ENCODE measurements at regions not wholly inside any gene's neighbourhood (a gene's known extent, or its start where the extent isn't known, plus 50 kb on each side); places are given as distances from the start of the nearest gene placed in this dataset.

DNA sequence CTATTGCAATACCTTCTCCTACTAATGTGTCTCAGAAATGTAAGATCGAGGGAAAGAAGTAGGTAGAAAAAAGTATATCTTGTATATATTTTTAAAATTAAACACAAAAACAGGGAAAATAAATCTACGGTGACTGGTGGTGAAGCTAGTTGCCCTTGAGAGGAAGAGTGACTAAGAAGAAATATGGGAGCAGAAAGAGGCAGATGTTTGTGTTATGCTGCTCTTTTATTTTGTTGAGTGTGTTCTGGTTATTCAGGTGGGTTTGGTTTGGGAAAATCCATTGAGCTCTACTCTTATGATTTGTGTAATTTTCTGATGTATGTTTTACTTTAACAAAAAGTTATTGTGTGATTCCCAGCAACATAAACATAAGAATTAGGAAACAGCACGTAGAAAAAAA, 444.9 kb upstream of the B3GALT2 start:
- 0 out of 3 replicates have a peak, but pooled peaks have one; percentile 27 for ATAC-seq
- TF ChIP-seq BACH2 (CRISPR knock-in tag; IDR thresholded peaks at IDR 0.05; ENCODE audit: borderline replicate concordance) (no peak), PPARA (CRISPR knock-in tag; IDR thresholded peaks at IDR 0.05; ENCODE audit: borderline replicate concordance) (no peak), ZFP30 (CRISPR knock-in tag; IDR thresholded peaks at IDR 0.05) (no peak), PATZ1 (CRISPR knock-in tag; IDR thresholded peaks at IDR 0.05; ENCODE audit: borderline replicate concordance) (no peak), ZNF8 (CRISPR knock-in tag; IDR thresholded peaks at IDR 0.05) (no peak), ARNTL (CRISPR knock-in tag; IDR thresholded peaks at IDR 0.05; ENCODE audit: borderline replicate concordance, low read depth) (no peak), GLIS3 (CRISPR knock-in tag; IDR thresholded peaks at IDR 0.05) (no peak), SNAI2 (CRISPR knock-in tag; IDR thresholded peaks at IDR 0.05) (no peak), TCF4 (CRISPR knock-in tag; IDR thresholded peaks at IDR 0.05; ENCODE audit: borderline replicate concordance) (no peak), ZC3H10 (CRISPR knock-in tag; IDR thresholded peaks at IDR 0.05) (no peak), TOX (CRISPR knock-in tag; IDR thresholded peaks at IDR 0.05; ENCODE audit: borderline replicate concordance) (no peak), ESRRG (CRISPR knock-in tag; IDR thresholded peaks at IDR 0.05) (no peak), ZNF70 (CRISPR knock-in tag; IDR thresholded peaks at IDR 0.05) (no peak), OSR1 (CRISPR knock-in tag; IDR thresholded peaks at IDR 0.05) (no peak), ISL1 (CRISPR knock-in tag; IDR thresholded peaks at IDR 0.05) (no peak)
- TF ChIP-seq, protein P1, sequence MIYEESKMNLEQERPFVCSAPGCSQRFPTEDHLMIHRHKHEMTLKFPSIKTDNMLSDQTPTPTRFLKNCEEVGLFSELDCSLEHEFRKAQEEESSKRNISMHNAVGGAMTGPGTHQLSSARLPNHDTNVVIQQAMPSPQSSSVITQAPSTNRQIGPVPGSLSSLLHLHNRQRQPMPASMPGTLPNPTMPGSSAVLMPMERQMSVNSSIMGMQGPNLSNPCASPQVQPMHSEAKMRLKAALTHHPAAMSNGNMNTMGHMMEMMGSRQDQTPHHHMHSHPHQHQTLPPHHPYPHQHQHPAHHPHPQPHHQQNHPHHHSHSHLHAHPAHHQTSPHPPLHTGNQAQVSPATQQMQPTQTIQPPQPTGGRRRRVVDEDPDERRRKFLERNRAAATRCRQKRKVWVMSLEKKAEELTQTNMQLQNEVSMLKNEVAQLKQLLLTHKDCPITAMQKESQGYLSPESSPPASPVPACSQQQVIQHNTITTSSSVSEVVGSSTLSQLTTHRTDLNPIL (CRISPR knock-in tag; IDR thresholded peaks at IDR 0.05; ENCODE audit: low read depth) = no peak
- TF ChIP-seq, protein P2, sequence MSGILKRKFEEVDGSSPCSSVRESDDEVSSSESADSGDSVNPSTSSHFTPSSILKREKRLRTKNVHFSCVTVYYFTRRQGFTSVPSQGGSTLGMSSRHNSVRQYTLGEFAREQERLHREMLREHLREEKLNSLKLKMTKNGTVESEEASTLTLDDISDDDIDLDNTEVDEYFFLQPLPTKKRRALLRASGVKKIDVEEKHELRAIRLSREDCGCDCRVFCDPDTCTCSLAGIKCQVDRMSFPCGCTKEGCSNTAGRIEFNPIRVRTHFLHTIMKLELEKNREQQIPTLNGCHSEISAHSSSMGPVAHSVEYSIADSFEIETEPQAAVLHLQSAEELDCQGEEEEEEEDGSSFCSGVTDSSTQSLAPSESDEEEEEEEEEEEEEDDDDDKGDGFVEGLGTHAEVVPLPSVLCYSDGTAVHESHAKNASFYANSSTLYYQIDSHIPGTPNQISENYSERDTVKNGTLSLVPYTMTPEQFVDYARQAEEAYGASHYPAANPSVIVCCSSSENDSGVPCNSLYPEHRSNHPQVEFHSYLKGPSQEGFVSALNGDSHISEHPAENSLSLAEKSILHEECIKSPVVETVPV (CRISPR knock-in tag; IDR thresholded peaks at IDR 0.05) = no peak
- TF ChIP-seq, protein P3, sequence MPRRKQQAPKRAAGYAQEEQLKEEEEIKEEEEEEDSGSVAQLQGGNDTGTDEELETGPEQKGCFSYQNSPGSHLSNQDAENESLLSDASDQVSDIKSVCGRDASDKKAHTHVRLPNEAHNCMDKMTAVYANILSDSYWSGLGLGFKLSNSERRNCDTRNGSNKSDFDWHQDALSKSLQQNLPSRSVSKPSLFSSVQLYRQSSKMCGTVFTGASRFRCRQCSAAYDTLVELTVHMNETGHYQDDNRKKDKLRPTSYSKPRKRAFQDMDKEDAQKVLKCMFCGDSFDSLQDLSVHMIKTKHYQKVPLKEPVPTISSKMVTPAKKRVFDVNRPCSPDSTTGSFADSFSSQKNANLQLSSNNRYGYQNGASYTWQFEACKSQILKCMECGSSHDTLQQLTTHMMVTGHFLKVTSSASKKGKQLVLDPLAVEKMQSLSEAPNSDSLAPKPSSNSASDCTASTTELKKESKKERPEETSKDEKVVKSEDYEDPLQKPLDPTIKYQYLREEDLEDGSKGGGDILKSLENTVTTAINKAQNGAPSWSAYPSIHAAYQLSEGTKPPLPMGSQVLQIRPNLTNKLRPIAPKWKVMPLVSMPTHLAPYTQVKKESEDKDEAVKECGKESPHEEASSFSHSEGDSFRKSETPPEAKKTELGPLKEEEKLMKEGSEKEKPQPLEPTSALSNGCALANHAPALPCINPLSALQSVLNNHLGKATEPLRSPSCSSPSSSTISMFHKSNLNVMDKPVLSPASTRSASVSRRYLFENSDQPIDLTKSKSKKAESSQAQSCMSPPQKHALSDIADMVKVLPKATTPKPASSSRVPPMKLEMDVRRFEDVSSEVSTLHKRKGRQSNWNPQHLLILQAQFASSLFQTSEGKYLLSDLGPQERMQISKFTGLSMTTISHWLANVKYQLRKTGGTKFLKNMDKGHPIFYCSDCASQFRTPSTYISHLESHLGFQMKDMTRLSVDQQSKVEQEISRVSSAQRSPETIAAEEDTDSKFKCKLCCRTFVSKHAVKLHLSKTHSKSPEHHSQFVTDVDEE (CRISPR knock-in tag; IDR thresholded peaks at IDR 0.05) = no peak
- TF ChIP-seq, protein P4, sequence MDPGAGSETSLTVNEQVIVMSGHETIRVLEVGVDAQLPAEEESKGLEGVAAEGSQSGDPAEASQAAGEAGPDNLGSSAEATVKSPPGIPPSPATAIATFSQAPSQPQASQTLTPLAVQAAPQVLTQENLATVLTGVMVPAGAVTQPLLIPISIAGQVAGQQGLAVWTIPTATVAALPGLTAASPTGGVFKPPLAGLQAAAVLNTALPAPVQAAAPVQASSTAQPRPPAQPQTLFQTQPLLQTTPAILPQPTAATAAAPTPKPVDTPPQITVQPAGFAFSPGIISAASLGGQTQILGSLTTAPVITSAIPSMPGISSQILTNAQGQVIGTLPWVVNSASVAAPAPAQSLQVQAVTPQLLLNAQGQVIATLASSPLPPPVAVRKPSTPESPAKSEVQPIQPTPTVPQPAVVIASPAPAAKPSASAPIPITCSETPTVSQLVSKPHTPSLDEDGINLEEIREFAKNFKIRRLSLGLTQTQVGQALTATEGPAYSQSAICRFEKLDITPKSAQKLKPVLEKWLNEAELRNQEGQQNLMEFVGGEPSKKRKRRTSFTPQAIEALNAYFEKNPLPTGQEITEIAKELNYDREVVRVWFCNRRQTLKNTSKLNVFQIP (CRISPR knock-in tag; IDR thresholded peaks at IDR 0.05; ENCODE audit: borderline replicate concordance, low read depth) = no peak

- TF ChIP-seq ZFP3 (CRISPR knock-in tag; IDR thresholded peaks at IDR 0.05) (no peak), ZNF565 (CRISPR knock-in tag; conservative IDR thresholded peaks at IDR 0.05; ENCODE audit: low read depth) (no peak), GLIS3 (CRISPR knock-in tag; IDR thresholded peaks at IDR 0.05) (no peak), ZNF70 (CRISPR knock-in tag; IDR thresholded peaks at IDR 0.05) (no peak), ESRRG (CRISPR knock-in tag; IDR thresholded peaks at IDR 0.05) (no peak), BACH2 (CRISPR knock-in tag; IDR thresholded peaks at IDR 0.05; ENCODE audit: borderline replicate concordance) (no peak), TCF4 (CRISPR knock-in tag; IDR thresholded peaks at IDR 0.05; ENCODE audit: borderline replicate concordance) (no peak), PPARA (CRISPR knock-in tag; IDR thresholded peaks at IDR 0.05; ENCODE audit: borderline replicate concordance) (no peak), PATZ1 (CRISPR knock-in tag; IDR thresholded peaks at IDR 0.05; ENCODE audit: borderline replicate concordance) (no peak), ARNTL (CRISPR knock-in tag; IDR thresholded peaks at IDR 0.05; ENCODE audit: borderline replicate concordance, low read depth) (no peak), ZFP30 (CRISPR knock-in tag; IDR thresholded peaks at IDR 0.05) (no peak), TOX (CRISPR knock-in tag; IDR thresholded peaks at IDR 0.05; ENCODE audit: borderline replicate concordance) (no peak), ZC3H10 (CRISPR knock-in tag; IDR thresholded peaks at IDR 0.05) (no peak), OSR1 (CRISPR knock-in tag; IDR thresholded peaks at IDR 0.05) (no peak), ZNF8 (CRISPR knock-in tag; IDR thresholded peaks at IDR 0.05) (no peak), CSDC2 (CRISPR knock-in tag; IDR thresholded peaks at IDR 0.05) (no peak)
- TF ChIP-seq, protein P4 (CRISPR knock-in tag; IDR thresholded peaks at IDR 0.05; ENCODE audit: borderline replicate concordance, low read depth) = no peak
- TF ChIP-seq, protein P1 (CRISPR knock-in tag; IDR thresholded peaks at IDR 0.05; ENCODE audit: low read depth) = no peak
- TF ChIP-seq, protein P2 (CRISPR knock-in tag; IDR thresholded peaks at IDR 0.05) = no peak
- peak; percentile 53 for ATAC-seq
Measured at GRCh38 chr1:193629875-193630274, 443.5 kb upstream of the B3GALT2 start.
